Panc1 (cell line): ENCODE measurements at regions not wholly inside any gene's neighbourhood (a gene's known extent, or its start where the extent isn't known, plus 50 kb on each side); places are given as distances from the start of the nearest gene placed in this dataset.

ENCODE experiments used
- ATAC-seq: fragments of 200-7000 bp; cut with Tn5 transposase; 2 replicates; pipeline ENCODE4 v1.9.1; 2020; ENCODE audit warnings: mild to moderate bottlenecking, moderate library complexity
- BruUV-seq: library from RNA; stranded (reverse); fragments of 400-500 nt; replicated peaks from 2 replicates; lab custom pipeline; 2021; lab: Mats Ljungman, UMichigan
- CTCF ChIA-PET: fragments of 300-600 bp; sonication (Branson Sonifier 250); formaldehyde crosslinking; loops from one replicate; lab custom pipeline; 2022; ENCODE audit warnings: antibody characterized with exemption; lab: Charles Lee
- POLR2A ChIA-PET: fragments of 300-600 bp; sonication (Branson Sonifier 250); formaldehyde crosslinking; loops from one replicate; lab custom pipeline; 2022; ENCODE audit warnings: antibody characterized with exemption; lab: Charles Lee
- DNase-seq: peaks from one replicate; pipeline ENCODE4 v3.0.0-alpha.2; 2010; ENCODE audit warnings: low read depth, low spot score
- H3K27ac ChIP-seq: 2 replicates; pipeline ENCODE4 v1.5.1; 2011; ENCODE audit warnings: mild to moderate bottlenecking, low read length, inconsistent platforms
- H3K27me3 ChIP-seq: fragments of 200-500 bp; sonication (Bioruptor generic); 2 replicates; pipeline ENCODE4 v1.6.0; 2014; ENCODE audit warnings: low read length, inconsistent platforms; ENCODE audit not compliant: control insufficient read depth, insufficient read depth
- H3K36me3 ChIP-seq: fragments of 200-500 bp; sonication (Bioruptor generic); 2 replicates; pipeline ENCODE4 v1.5.1; 2014; ENCODE audit warnings: inconsistent platforms, mild to moderate bottlenecking, low read length, moderate library complexity; ENCODE audit not compliant: control insufficient read depth, insufficient read depth
- H3K4me1 ChIP-seq: 2 replicates; pipeline ENCODE4 v1.5.1; 2011; ENCODE audit warnings: inconsistent platforms, mild to moderate bottlenecking, low read length, moderate library complexity; ENCODE audit not compliant: control insufficient read depth, insufficient read depth
- H3K4me3 ChIP-seq, 2 experiments: 2 replicates each; pipeline ENCODE4 v1.5.1; 2011 to 2012; ENCODE audit warnings: low read depth in 2 of 2, low read length in 2 of 2, mild to moderate bottlenecking in 2 of 2, inconsistent platforms in 1 of 2, moderate library complexity in 1 of 2
- H3K9me3 ChIP-seq: fragments of 200-500 bp; sonication (Bioruptor generic); 2 replicates; pipeline ENCODE4 v1.5.1; 2014; ENCODE audit warnings: low read depth, mild to moderate bottlenecking, inconsistent platforms, low read length, moderate library complexity; ENCODE audit not compliant: control insufficient read depth, insufficient read depth
- CTCF ChIP-seq: fragments of 450-650 bp; IDR thresholded peaks from 2 replicates; pipeline ENCODE4 v1.5.1; 2017; ENCODE audit warnings: mild to moderate bottlenecking
- POLR2AphosphoS5 ChIP-seq: IDR thresholded peaks from 2 replicates; pipeline ENCODE4 v1.6.1; 2012; ENCODE audit warnings: mild to moderate bottlenecking, low read depth, low read length, moderate library complexity
- REST ChIP-seq, 2 experiments: IDR thresholded peaks; 2 replicates each; pipeline ENCODE4 v1.6.1; 2011 to 2012; ENCODE audit warnings: low read depth in 2 of 2, control low read depth in 1 of 2, low read length in 1 of 2, mild to moderate bottlenecking in 1 of 2, moderate library complexity in 1 of 2; ENCODE audit not compliant: insufficient read depth in 1 of 2
- SIN3A ChIP-seq: IDR thresholded peaks from 2 replicates; pipeline ENCODE4 v1.6.1; 2012; ENCODE audit warnings: low read depth, mild to moderate bottlenecking, low read length, moderate library complexity, borderline replicate concordance; ENCODE audit not compliant: insufficient read depth
- TCF7L2 ChIP-seq: IDR thresholded peaks from 2 replicates; pipeline ENCODE4 v1.6.1; 2011; ENCODE audit warnings: mild to moderate bottlenecking, low read depth, low read length, inconsistent platforms
- in situ Hi-C: cut with HindIII; loops from 2 replicates; pipeline ENCODE4 v1.10.0; 2016; ENCODE audit warnings: low sequenced_read_pairs, low pct_unique_long_range_greater_than_20kb
- intact Hi-C: fragments of 100-400 bp; cut with micrococcal nuclease; formaldehyde crosslinking; loops from one replicate; pipeline ENCODE4 v1.10.0; 2022; ENCODE audit not compliant: unreplicated experiment

GRCh38 chr20:22464312-22465003, 119.9 kb downstream of the FOXA2 start:
- POLR2A ChIA-PET: no interaction called here

GRCh38 chr20:22462975-22463914, 121.1 kb downstream of the FOXA2 start:
- H3K27me3 ChIP-seq: no peaks in the 10 kb centered on the region
- CTCF ChIA-PET: no interaction called here
- intact Hi-C loops: no loop called here
- in situ Hi-C loops: no loop called here
- TF ChIP-seq POLR2AphosphoS5: no peak
- TF ChIP-seq CTCF: no peak
- no peak for TF ChIP-seq REST (IDR thresholded peaks at IDR 0.05; ENCODE audit: insufficient read depth in 1 of 2, low read depth in 2 of 2, low read length in 1 of 2)
- no peak for TF ChIP-seq TCF7L2
- peaks cover 11% of the 10 kb centered on the region; the same call in 1 of the 2 replicates for H3K4me1 ChIP-seq
- no TSS peak for BruUV-seq
- 0 out of 2 replicates have a peak overlapping the region, but pooled peaks have one; percentile 29 for H3K27ac ChIP-seq
- no peaks in the 10 kb centered on the region for H3K9me3 ChIP-seq
- no peaks in the 10 kb centered on the region for H3K36me3 ChIP-seq
- ATAC-seq (no peak), DNase-seq (no peak)
- H3K4me3 ChIP-seq: no peak overlapping the region
- POLR2A ChIA-PET: no interaction called here

More at GRCh38 chr20:22464312-22465003, 119.9 kb downstream of the FOXA2 start:
- no TSS peak for BruUV-seq
- no peak for ATAC-seq
- Histone ChIP-seq H3K9me3 (no peaks in the 10 kb centered on the region), H3K4me1 (peaks cover 11% of the 10 kb centered on the region; the same call in 1 of the 2 replicates), H3K36me3 (no peaks in the 10 kb centered on the region), H3K27ac (no peak overlapping the region), H3K27me3 (no peaks in the 10 kb centered on the region), H3K4me3 (no peak overlapping the region)
- in situ Hi-C loops: no loop called here
- intact Hi-C loops: no loop called here
- TF ChIP-seq CTCF (no peak), POLR2AphosphoS5 (no peak), TCF7L2 (no peak), SIN3A (no peak)
- CTCF ChIA-PET: no interaction called here
- DNase-seq: no peak
